Vagina (tissue), 2 donors: ENCODE measurements at regions not wholly inside any gene's neighbourhood (a gene's known extent, or its start where the extent isn't known, plus 50 kb on each side); places are given as distances from the start of the nearest gene placed in this dataset.

Experiments used
- CTCF ChIP-seq, 3 experiments: fragments of 450-650 bp in 2 of 3; fragments of 200-600 bp in 1 of 3; sonication (generic) in 1 of 3; IDR thresholded peaks; one replicate each; pipeline ENCODE4 v1.5.1; 2017 to 2019; ENCODE audit warnings: antibody characterized with exemption in 3 of 3, mild to moderate bottlenecking in 2 of 3, moderate library complexity in 2 of 3
- POLR2A ChIP-seq, 2 donors: fragments of 450-650 bp; IDR thresholded peaks; one replicate each; pipeline ENCODE4 v1.6.1; 2017; ENCODE audit warnings: antibody characterized with exemption in 2 of 2, mild to moderate bottlenecking in 2 of 2, moderate library complexity in 2 of 2

- TF ChIP-seq CTCF (IDR thresholded peaks at IDR 0.05) (no peak), POLR2A (IDR thresholded peaks at IDR 0.05) (no peak)
Observed at GRCh38 chr17:79239205-79239604, 164.6 kb downstream of the ENGASE start.
